Upper lobe of right lung (tissue), 1 donor: ENCODE measurements at regions not wholly inside any gene's neighbourhood (a gene's known extent, or its start where the extent isn't known, plus 50 kb on each side); places are given as distances from the start of the nearest gene placed in this dataset.

Experiments
- ATAC-seq: fragments of 200-7000 bp; cut with Tn5 transposase; one replicate; pipeline ENCODE4 v1.9.1; 2020; ENCODE audit warnings: mild to moderate bottlenecking, moderate library complexity
- DNase-seq: peaks from one replicate; pipeline ENCODE4 v3.0.0-alpha.2; 2020
- H3K27ac ChIP-seq: fragments of 200-600 bp; one replicate; pipeline ENCODE4 v1.8.0; 2022
- H3K27me3 ChIP-seq: fragments of 200-600 bp; one replicate; pipeline ENCODE4 v1.8.0; 2022; ENCODE audit warnings: mild to moderate bottlenecking
- H3K36me3 ChIP-seq: fragments of 200-600 bp; one replicate; pipeline ENCODE4 v1.8.0; 2022
- H3K4me1 ChIP-seq: fragments of 200-600 bp; one replicate; pipeline ENCODE4 v1.8.0; 2022
- H3K4me3 ChIP-seq: fragments of 200-600 bp; one replicate; pipeline ENCODE4 v1.8.0; 2022; ENCODE audit warnings: mild to moderate bottlenecking
- H3K9me3 ChIP-seq: fragments of 200-600 bp; one replicate; pipeline ENCODE4 v1.8.0; 2022
- CTCF ChIP-seq: fragments of 200-600 bp; IDR thresholded peaks from one replicate; pipeline ENCODE4 v1.8.0; 2022; ENCODE audit warnings: antibody characterized with exemption
- intact Hi-C: fragments of 100-400 bp; cut with DNase I; formaldehyde crosslinking; loops from one replicate; pipeline ENCODE4 v1.11.0; 2022
- donor health status: DM: no; HTN: yes; CAD: no; lungs with severe emphysema.

GRCh38 chr6:47932575-47932974 lies 150.7 kb downstream of the OPN5 start:
- H3K4me3 ChIP-seq = no peak overlapping the region
- intact Hi-C loops = no loop called here
- no peaks in the 10 kb centered on the region for H3K4me1 ChIP-seq
- H3K9me3 ChIP-seq = no peaks in the 10 kb centered on the region
- DNase-seq (no peak), ATAC-seq (no peak)
- no peak overlapping the region for H3K27ac ChIP-seq
- TF ChIP-seq CTCF = no peak
- no peaks in the 10 kb centered on the region for H3K36me3 ChIP-seq
- no peaks in the 10 kb centered on the region for H3K27me3 ChIP-seq

GRCh38 chr6:47924001-47924400 lies 142.2 kb downstream of the OPN5 start:
- intact Hi-C loops = no loop called here
- no peak overlapping the region for H3K4me3 ChIP-seq
- DNase-seq (no peak), ATAC-seq (no peak)
- H3K36me3 ChIP-seq = no peaks in the 10 kb centered on the region
- no peaks in the 10 kb centered on the region for H3K9me3 ChIP-seq
- H3K4me1 ChIP-seq = no peaks in the 10 kb centered on the region
- H3K27me3 ChIP-seq = no peaks in the 10 kb centered on the region
- no peak overlapping the region for H3K27ac ChIP-seq
- no peak for TF ChIP-seq CTCF

- no peaks in the 10 kb centered on the region for H3K4me1 ChIP-seq
- no peaks in the 10 kb centered on the region for H3K9me3 ChIP-seq
- no peak for ATAC-seq
- H3K36me3 ChIP-seq = no peaks in the 10 kb centered on the region
- no peak overlapping the region for H3K4me3 ChIP-seq
- intact Hi-C loops = no loop called here
- TF ChIP-seq CTCF = no peak
- DNase-seq = no peak
- no peak overlapping the region for H3K27ac ChIP-seq
- no peaks in the 10 kb centered on the region for H3K27me3 ChIP-seq
These were observed 140.6 kb downstream of the OPN5 start for GRCh38 chr6:47922391-47922790.

GRCh38 chr6:47919875-47920274 lies 138.0 kb downstream of the OPN5 start:
- Histone ChIP-seq H3K4me1 (no peaks in the 10 kb centered on the region), H3K9me3 (no peaks in the 10 kb centered on the region), H3K36me3 (no peaks in the 10 kb centered on the region), H3K4me3 (no peak overlapping the region), H3K27me3 (no peaks in the 10 kb centered on the region), H3K27ac (no peak overlapping the region)
- ATAC-seq (no peak), DNase-seq (no peak)
- TF ChIP-seq CTCF = no peak
- intact Hi-C loops = no loop called here

GRCh38 chr6:47917811-47918210 lies 136.0 kb downstream of the OPN5 start:
- H3K4me1 ChIP-seq = no peaks in the 10 kb centered on the region
- no peak overlapping the region for H3K4me3 ChIP-seq
- H3K9me3 ChIP-seq = no peaks in the 10 kb centered on the region
- ATAC-seq = no peak
- no peak for DNase-seq
- H3K27ac ChIP-seq = no peak overlapping the region
- intact Hi-C loops = no loop called here
- no peaks in the 10 kb centered on the region for H3K36me3 ChIP-seq
- TF ChIP-seq CTCF = no peak
- no peaks in the 10 kb centered on the region for H3K27me3 ChIP-seq

GRCh38 chr6:47917202-47917601 lies 135.4 kb downstream of the OPN5 start:
- Histone ChIP-seq H3K36me3 (no peaks in the 10 kb centered on the region), H3K27ac (no peak overlapping the region), H3K9me3 (no peaks in the 10 kb centered on the region), H3K27me3 (no peaks in the 10 kb centered on the region), H3K4me3 (no peak overlapping the region), H3K4me1 (no peaks in the 10 kb centered on the region)
- TF ChIP-seq CTCF = no peak
- DNase-seq (no peak), ATAC-seq (no peak)
- intact Hi-C loops = no loop called here
